HFFc6 (cell line): ENCODE measurements at regions not wholly inside any gene's neighbourhood (a gene's known extent, or its start where the extent isn't known, plus 50 kb on each side); places are given as distances from the start of the nearest gene placed in this dataset.
"Not testable (repeated sequence)": the region's sequence is repeated elsewhere in the genome, so short reads cannot be mapped to it uniquely, and the experiment has no call there.

Experiments used
- DNase-seq: peaks from one replicate; pipeline ENCODE4 v3.0.0-alpha.2; 2018
- H3K27ac Mint-ChIP-seq: 2 replicates; pipeline ENCODE4 v1.8.0; 2020; ENCODE audit warnings: mild to moderate bottlenecking, mixed read lengths
- H3K27me3 Mint-ChIP-seq: 2 replicates; pipeline ENCODE4 v1.8.0; 2021; ENCODE audit warnings: mild to moderate bottlenecking, moderate library complexity, mixed read lengths; ENCODE audit not compliant: insufficient read depth
- H3K36me3 Mint-ChIP-seq: 2 replicates; pipeline ENCODE4 v1.8.0; 2021; ENCODE audit warnings: low read depth, mixed read lengths
- H3K4me1 Mint-ChIP-seq: 2 replicates; pipeline ENCODE4 v1.8.0; 2020; ENCODE audit warnings: low read depth, mixed read lengths
- H3K4me3 Mint-ChIP-seq: 2 replicates; pipeline ENCODE4 v1.8.0; 2020; ENCODE audit warnings: mild to moderate bottlenecking, moderate library complexity, mixed read lengths
- H3K9me3 Mint-ChIP-seq: 2 replicates; pipeline ENCODE4 v1.8.0; 2020; ENCODE audit warnings: mild to moderate bottlenecking, mixed read lengths
- TF ChIP-seq, protein P1 (sequence below): fragments of 200-600 bp; sonication (generic); IDR thresholded peaks from 2 replicates; pipeline ENCODE4 v1.5.0; 2021; ENCODE audit warnings: antibody characterized with exemption, mild to moderate bottlenecking

DNA sequence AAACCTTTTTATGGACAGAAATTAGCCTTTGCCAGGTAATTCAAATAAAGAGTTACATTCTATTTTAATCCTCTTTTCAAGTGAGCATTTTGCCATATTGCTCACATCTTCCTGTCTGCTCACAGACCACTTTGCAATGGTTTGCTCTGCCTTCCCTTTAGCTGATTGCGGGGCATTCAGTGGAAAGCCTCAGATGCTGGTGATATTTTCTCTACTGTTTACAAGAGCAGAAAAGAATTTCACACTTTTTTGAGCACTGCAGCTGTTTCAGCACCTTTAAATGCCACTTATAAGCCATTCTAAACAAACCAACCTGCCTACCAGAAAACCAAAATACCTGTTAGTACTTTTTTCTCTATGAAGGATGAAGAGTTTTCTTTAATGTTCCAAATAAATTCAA, 195.7 kb upstream of the LRIG3 start:
- peaks cover 32% of the 10 kb centered on the region for H3K4me1 Mint-ChIP-seq
- peak overlapping the region; percentile 70 for H3K4me3 Mint-ChIP-seq
- H3K9me3 Mint-ChIP-seq, result no peaks in the 10 kb centered on the region
- no peak for DNase-seq
- H3K36me3 Mint-ChIP-seq, result no peaks in the 10 kb centered on the region
- TF ChIP-seq, protein P1, sequence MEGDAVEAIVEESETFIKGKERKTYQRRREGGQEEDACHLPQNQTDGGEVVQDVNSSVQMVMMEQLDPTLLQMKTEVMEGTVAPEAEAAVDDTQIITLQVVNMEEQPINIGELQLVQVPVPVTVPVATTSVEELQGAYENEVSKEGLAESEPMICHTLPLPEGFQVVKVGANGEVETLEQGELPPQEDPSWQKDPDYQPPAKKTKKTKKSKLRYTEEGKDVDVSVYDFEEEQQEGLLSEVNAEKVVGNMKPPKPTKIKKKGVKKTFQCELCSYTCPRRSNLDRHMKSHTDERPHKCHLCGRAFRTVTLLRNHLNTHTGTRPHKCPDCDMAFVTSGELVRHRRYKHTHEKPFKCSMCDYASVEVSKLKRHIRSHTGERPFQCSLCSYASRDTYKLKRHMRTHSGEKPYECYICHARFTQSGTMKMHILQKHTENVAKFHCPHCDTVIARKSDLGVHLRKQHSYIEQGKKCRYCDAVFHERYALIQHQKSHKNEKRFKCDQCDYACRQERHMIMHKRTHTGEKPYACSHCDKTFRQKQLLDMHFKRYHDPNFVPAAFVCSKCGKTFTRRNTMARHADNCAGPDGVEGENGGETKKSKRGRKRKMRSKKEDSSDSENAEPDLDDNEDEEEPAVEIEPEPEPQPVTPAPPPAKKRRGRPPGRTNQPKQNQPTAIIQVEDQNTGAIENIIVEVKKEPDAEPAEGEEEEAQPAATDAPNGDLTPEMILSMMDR, result no peak
- peak overlapping the region; percentile 30; the same call in 1 of the 2 replicates for H3K27ac Mint-ChIP-seq
- H3K27me3 Mint-ChIP-seq, result peaks cover 2% of the 10 kb centered on the region; the same call in 1 of the 2 replicates

DNA sequence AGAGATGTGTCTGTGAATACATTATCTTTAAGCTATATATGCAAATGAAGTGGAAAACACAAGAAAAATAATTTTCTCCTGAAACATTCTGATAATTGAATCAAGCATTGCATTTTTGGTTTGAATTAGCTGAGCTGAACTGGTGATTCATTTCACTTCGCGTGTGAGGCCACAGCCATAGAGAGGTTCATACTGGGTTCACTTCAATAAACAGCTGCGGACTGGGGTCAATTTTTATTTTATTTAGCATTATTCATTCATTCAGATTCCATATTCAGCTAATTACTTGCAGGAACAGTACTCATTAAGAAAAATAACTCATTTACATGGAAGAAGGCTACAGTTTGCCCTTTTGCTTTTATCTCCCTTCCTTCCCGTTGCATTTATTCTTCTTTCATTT, 195.2 kb upstream of the LRIG3 start:
- peak; percentile 22 for DNase-seq
- Mint-ChIP-seq H3K27me3 (peaks cover 2% of the 10 kb centered on the region; the same call in 1 of the 2 replicates), H3K27ac (peak overlapping the region; percentile 30; the same call in 1 of the 2 replicates), H3K4me1 (peaks cover 32% of the 10 kb centered on the region), H3K36me3 (no peaks in the 10 kb centered on the region), H3K4me3 (peak overlapping the region; percentile 70), H3K9me3 (no peaks in the 10 kb centered on the region)
- TF ChIP-seq, protein P1, result no peak

DNA sequence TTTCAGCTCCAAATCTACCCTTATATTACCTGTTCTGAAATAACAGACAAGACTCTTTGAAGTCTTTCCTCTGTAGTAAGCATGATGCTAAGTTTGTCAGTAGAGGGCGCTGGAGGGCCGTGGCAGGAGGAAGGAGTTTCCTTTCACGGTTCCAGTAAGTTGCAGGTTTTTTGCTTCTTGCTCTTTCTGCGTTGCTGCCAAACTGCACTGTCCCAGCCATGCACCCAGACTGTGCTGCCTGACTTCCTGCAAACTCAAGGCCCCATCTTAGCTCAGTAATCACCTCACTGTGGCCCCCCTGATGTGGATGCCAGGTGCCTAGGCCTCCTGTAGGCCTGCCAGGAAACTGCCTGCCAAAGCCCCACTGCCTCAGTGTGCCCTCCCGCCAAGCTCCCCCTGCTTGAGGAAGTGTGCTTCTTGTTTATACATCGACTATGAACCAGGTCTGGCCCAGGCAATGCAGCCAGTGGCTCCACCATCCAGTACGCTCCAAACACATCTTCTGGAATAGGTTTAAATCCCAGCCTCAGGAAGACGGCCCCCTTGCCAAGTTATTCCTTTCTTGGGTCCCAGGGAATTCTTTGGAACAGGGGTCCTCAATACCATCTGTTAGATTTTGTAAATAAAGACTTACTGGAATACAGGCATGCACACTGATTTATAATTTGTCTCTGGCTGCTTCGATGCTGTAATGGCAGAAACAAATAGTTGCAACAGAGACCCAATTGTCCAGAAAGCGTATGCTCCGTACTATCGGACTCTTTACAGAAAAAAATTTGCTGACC, 193.7 kb upstream of the LRIG3 start:
- Mint-ChIP-seq H3K9me3 (no peaks in the 10 kb centered on the region), H3K4me1 (peaks cover 21% of the 10 kb centered on the region), H3K36me3 (no peaks in the 10 kb centered on the region), H3K27ac (no peak overlapping the region), H3K4me3 (no peak overlapping the region), H3K27me3 (peaks cover 2% of the 10 kb centered on the region; the same call in 1 of the 2 replicates)
- TF ChIP-seq, protein P1, result peak; percentile 93
- peak; percentile 66 for DNase-seq

DNA sequence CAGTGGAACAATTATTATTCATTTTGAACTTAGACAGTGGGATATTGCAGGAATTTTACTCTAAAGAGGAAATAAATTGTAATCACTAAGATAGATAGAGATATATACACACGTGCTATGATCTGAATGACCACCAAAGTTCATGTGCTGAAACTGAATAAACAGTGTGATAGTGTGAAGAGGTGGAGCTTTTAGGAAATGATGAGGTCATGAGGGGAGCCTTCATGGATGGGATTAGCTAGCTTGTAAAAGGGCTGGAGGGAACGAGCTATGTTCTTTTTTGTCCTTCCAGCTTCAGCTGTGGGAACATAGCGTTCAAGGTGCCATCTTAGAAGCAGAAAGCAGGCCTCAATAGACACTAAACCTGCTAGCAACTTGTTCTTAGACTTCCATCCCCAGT, 191.5 kb upstream of the LRIG3 start:
- Mint-ChIP-seq H3K36me3 (no peaks in the 10 kb centered on the region), H3K4me3 (no peak overlapping the region), H3K9me3 (no peaks in the 10 kb centered on the region), H3K4me1 (peaks cover 21% of the 10 kb centered on the region), H3K27ac (no peak overlapping the region), H3K27me3 (peaks cover 2% of the 10 kb centered on the region; the same call in 1 of the 2 replicates)
- TF ChIP-seq, protein P1, result no peak
- no peak for DNase-seq

DNA sequence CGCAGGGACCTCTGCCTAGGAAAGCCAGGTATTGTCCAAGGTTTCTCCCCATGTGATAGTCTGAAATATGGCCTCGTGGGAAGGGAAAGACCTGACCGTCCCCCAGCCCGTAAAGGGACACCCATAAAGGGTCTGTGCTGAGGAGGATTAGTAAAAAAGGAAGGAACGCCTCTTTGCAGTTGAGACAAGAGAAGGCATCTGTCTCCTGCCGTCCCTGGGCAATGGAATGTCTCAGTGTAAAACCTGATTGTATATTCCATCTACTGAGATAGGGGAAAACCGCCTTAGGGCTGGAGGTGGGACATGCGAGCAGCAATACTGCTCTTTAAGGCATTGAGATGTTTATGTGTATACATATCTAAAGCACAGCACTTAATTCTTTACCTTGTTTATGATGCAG, 188.2 kb upstream of the LRIG3 start:
- not testable (repeated sequence) for H3K27me3 Mint-ChIP-seq, H3K9me3 Mint-ChIP-seq, H3K27ac Mint-ChIP-seq, H3K4me3 Mint-ChIP-seq, H3K36me3 Mint-ChIP-seq, H3K4me1 Mint-ChIP-seq, DNase-seq

DNA sequence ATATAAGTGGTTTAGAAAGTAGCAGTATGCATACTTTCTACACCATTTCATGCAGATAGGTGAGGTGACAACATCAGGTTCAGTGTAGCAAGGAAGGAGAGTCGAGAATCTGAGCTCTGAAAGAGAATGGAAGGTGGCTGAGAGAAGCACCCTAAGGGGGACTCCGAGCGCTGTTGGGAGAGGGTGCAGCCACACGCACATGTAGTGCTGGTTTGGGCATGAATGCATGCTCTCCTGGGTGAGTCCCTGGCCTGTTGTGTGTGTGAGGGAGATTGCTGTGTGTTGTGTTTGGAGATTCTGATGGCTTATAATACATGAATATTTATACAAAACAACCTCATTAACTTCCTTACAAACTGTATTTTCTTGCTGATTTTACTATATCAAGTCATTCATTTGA, 180.3 kb upstream of the LRIG3 start:
- Mint-ChIP-seq H3K4me3 (no peak overlapping the region), H3K27me3 (peaks cover 3% of the 10 kb centered on the region; the same call in 1 of the 2 replicates), H3K9me3 (no peaks in the 10 kb centered on the region), H3K36me3 (no peaks in the 10 kb centered on the region), H3K27ac (no peak overlapping the region), H3K4me1 (no peaks in the 10 kb centered on the region)
- TF ChIP-seq, protein P1, result no peak
- no peak for DNase-seq
